NCI-H1092 (cell line): ENCODE measurements at regions not wholly inside any gene's neighbourhood (a gene's known extent, or its start where the extent isn't known, plus 50 kb on each side); places are given as distances from the start of the nearest gene placed in this dataset.
"Not testable (repeated sequence)": the region's sequence is repeated elsewhere in the genome, so short reads cannot be mapped to it uniquely, and the experiment has no call there.

ENCODE experiments used
- DNase-seq: peaks from one replicate; lab custom pipeline; 2025; lab: John Stamatoyannopoulos, UW

- no peak for DNase-seq
These were observed 98.9 kb upstream of the PMAIP1 start for GRCh38 chr18:59800897-59801296.

GRCh38 chr18:59799383-59800015 is 100.3 kb upstream of the PMAIP1 start:
- DNase-seq, result no peak

GRCh38 chr18:59795882-59796281 is 98.7 kb upstream of the CCBE1 start:
- DNase-seq, result no peak

GRCh38 chr18:59792353-59792752 is 95.1 kb upstream of the CCBE1 start:
- DNase-seq, result no peak

GRCh38 chr18:59790346-59790936 is 93.2 kb upstream of the CCBE1 start:
- DNase-seq, result not testable (repeated sequence)

GRCh38 chr18:59788791-59789106 is 91.5 kb upstream of the CCBE1 start:
- DNase-seq, result no peak

- no peak for DNase-seq
These were observed 91.0 kb upstream of the CCBE1 start for GRCh38 chr18:59787998-59788790.

GRCh38 chr18:59784694-59785093 is 87.5 kb upstream of the CCBE1 start:
- DNase-seq, result no peak

GRCh38 chr18:59783138-59783537 is 85.9 kb upstream of the CCBE1 start:
- DNase-seq, result peak; percentile 38

GRCh38 chr18:59779979-59780378 is 82.8 kb upstream of the CCBE1 start:
- no peak for DNase-seq

- no peak for DNase-seq
These were observed 81.2 kb upstream of the CCBE1 start for GRCh38 chr18:59778434-59778833.

GRCh38 chr18:59777636-59778035 is 80.4 kb upstream of the CCBE1 start:
- no peak for DNase-seq

GRCh38 chr18:59769129-59769865 is 72.1 kb upstream of the CCBE1 start:
- DNase-seq, result no peak

- DNase-seq, result no peak
These were observed 71.2 kb upstream of the CCBE1 start for GRCh38 chr18:59768409-59768808.

- DNase-seq, result no peak
These were observed 70.5 kb upstream of the CCBE1 start for GRCh38 chr18:59767732-59768131.

GRCh38 chr18:59765343-59765742 is 68.1 kb upstream of the CCBE1 start:
- no peak for DNase-seq

- DNase-seq, result no peak
These were observed 67.1 kb upstream of the CCBE1 start for GRCh38 chr18:59764281-59764680.

- DNase-seq, result no peak
These were observed 66.4 kb upstream of the CCBE1 start for GRCh38 chr18:59763541-59764136.

GRCh38 chr18:59760619-59761600 is 63.7 kb upstream of the CCBE1 start:
- DNase-seq, result no peak

GRCh38 chr18:59760212-59760611 is 63.0 kb upstream of the CCBE1 start:
- DNase-seq, result no peak

GRCh38 chr18:59758837-59759236 is 61.6 kb upstream of the CCBE1 start:
- DNase-seq, result no peak
